ENCODE measurements at regions not wholly inside any gene's neighbourhood (a gene's known extent, or its start where the extent isn't known, plus 50 kb on each side); places are given as distances from the start of the nearest gene placed in this dataset.

GRCh38 chr5:174288439-174288838 is 242.9 kb downstream of the NSG2 start:
- no peak for DNase-seq (ENCODE audit: low read depth)

- no peak for DNase-seq (ENCODE audit: low read depth)
Measured at GRCh38 chr5:174291162-174291561, 245.7 kb downstream of the NSG2 start.

GRCh38 chr5:174292348-174292747 is 246.8 kb downstream of the NSG2 start:
- no peak for DNase-seq (ENCODE audit: low read depth)

GRCh38 chr5:174293006-174293405 is 247.5 kb downstream of the NSG2 start:
- DNase-seq (ENCODE audit: low read depth), result no peak

- DNase-seq (ENCODE audit: low read depth), result no peak
Measured at GRCh38 chr5:174293481-174293880, 248.0 kb downstream of the NSG2 start.

- DNase-seq (ENCODE audit: low read depth), result no peak
Measured at GRCh38 chr5:174294891-174295620, 249.6 kb downstream of the NSG2 start.

- no peak for DNase-seq (ENCODE audit: low read depth)
Measured at GRCh38 chr5:174295702-174296436, 250.4 kb downstream of the NSG2 start.

- DNase-seq (ENCODE audit: low read depth), result no peak
Measured at GRCh38 chr5:174300118-174300940, 254.8 kb downstream of the NSG2 start.

- DNase-seq (ENCODE audit: low read depth), result no peak
Measured at GRCh38 chr5:174300941-174301761, 255.6 kb downstream of the NSG2 start.

- no peak for DNase-seq (ENCODE audit: low read depth)
Measured at GRCh38 chr5:174301848-174302625, 256.5 kb downstream of the NSG2 start.

GRCh38 chr5:174303035-174303434 is 257.5 kb downstream of the NSG2 start:
- DNase-seq (ENCODE audit: low read depth), result no peak

- DNase-seq (ENCODE audit: low read depth), result no peak
Measured at GRCh38 chr5:174303437-174304045, 258.0 kb downstream of the NSG2 start.

GRCh38 chr5:174305241-174305681 is 259.8 kb downstream of the NSG2 start:
- no peak for DNase-seq (ENCODE audit: low read depth)

GRCh38 chr5:174306345-174307030 is 261.0 kb downstream of the NSG2 start:
- DNase-seq (ENCODE audit: low read depth), result no peak

- DNase-seq (ENCODE audit: low read depth), result no peak
Measured at GRCh38 chr5:174307031-174307408, 261.5 kb downstream of the NSG2 start.

GRCh38 chr5:174307656-174308271 is 262.3 kb downstream of the NSG2 start:
- no peak for DNase-seq (ENCODE audit: low read depth)

GRCh38 chr5:174309131-174309795 is 263.8 kb downstream of the NSG2 start:
- DNase-seq (ENCODE audit: low read depth), result no peak

GRCh38 chr5:174310243-174310642 is 264.7 kb downstream of the NSG2 start:
- DNase-seq (ENCODE audit: low read depth), result no peak

- DNase-seq (ENCODE audit: low read depth), result no peak
Measured at GRCh38 chr5:174310706-174311105, 265.2 kb downstream of the NSG2 start.

Data from T-helper 22 cell (primary cell).